BJ (cell line): ENCODE measurements at regions not wholly inside any gene's neighbourhood (a gene's known extent, or its start where the extent isn't known, plus 50 kb on each side); places are given as distances from the start of the nearest gene placed in this dataset.

ENCODE experiments used
- CTCF ChIA-PET: fragments of 350-600 bp; formaldehyde crosslinking; extraction: SDS; loops from one replicate; lab custom pipeline; 2021; ENCODE audit warnings: antibody characterized with exemption, inconsistent platforms; lab: Yijun Ruan, JAX
- POLR2A ChIA-PET: fragments of 300-600 bp; sonication (Branson Sonifier 250); formaldehyde crosslinking; extraction: SDS; loops from one replicate; lab custom pipeline; 2021; ENCODE audit warnings: antibody characterized with exemption; lab: Charles Lee
- DNase-seq: peaks from one replicate; pipeline ENCODE4 v3.0.0-alpha.2; 2011; ENCODE audit warnings: low read depth
- H3K27me3 ChIP-seq: 2 replicates; pipeline ENCODE4 v1.6.0; 2011; ENCODE audit warnings: low read length; ENCODE audit not compliant: control insufficient read depth, insufficient read depth
- H3K36me3 ChIP-seq: 2 replicates; pipeline ENCODE4 v1.5.1; 2011; ENCODE audit warnings: low read length; ENCODE audit not compliant: control insufficient read depth, insufficient read depth
- H3K4me3 ChIP-seq: 2 replicates; pipeline ENCODE4 v1.5.1; 2011; ENCODE audit warnings: low read depth, mild to moderate bottlenecking, control low read depth, low read length
- CTCF ChIP-seq: IDR thresholded peaks from 2 replicates; pipeline ENCODE4 v1.5.1; 2011; ENCODE audit warnings: low read depth, mild to moderate bottlenecking, control low read depth, inconsistent platforms, low read length, moderate library complexity; ENCODE audit not compliant: insufficient read depth

GRCh38 chr12:81022531-81022930 is 55.3 kb upstream of the ACSS3 start:
- H3K27me3 ChIP-seq = no peaks in the 10 kb centered on the region
- H3K4me3 ChIP-seq = no peak overlapping the region
- no peak for DNase-seq
- no peak for TF ChIP-seq CTCF
- H3K36me3 ChIP-seq = no peaks in the 10 kb centered on the region
- CTCF ChIA-PET = no interaction called here
- POLR2A ChIA-PET = interaction anchor here (0.5 kb wide), 1 partner anchor 13 kb away, joined by 4 read pairs; no protein-coding TSS in a partner anchor

GRCh38 chr12:81021834-81022233 is 56.0 kb upstream of the ACSS3 start:
- ChIA-PET POLR2A (interaction anchor here (0.5 kb wide), 1 partner anchor 13 kb away, joined by 4 read pairs; no protein-coding TSS in a partner anchor), CTCF (no interaction called here)
- Histone ChIP-seq H3K27me3 (no peaks in the 10 kb centered on the region), H3K4me3 (no peak overlapping the region), H3K36me3 (no peaks in the 10 kb centered on the region)
- no peak for TF ChIP-seq CTCF
- no peak for DNase-seq

GRCh38 chr12:81021131-81021748 is 56.6 kb upstream of the ACSS3 start:
- no peak overlapping the region for H3K4me3 ChIP-seq
- CTCF ChIA-PET = no interaction called here
- H3K36me3 ChIP-seq = no peaks in the 10 kb centered on the region
- DNase-seq = no peak
- no peaks in the 10 kb centered on the region for H3K27me3 ChIP-seq
- no peak for TF ChIP-seq CTCF
- POLR2A ChIA-PET = no interaction called here

- TF ChIP-seq CTCF = no peak
- Histone ChIP-seq H3K27me3 (no peaks in the 10 kb centered on the region), H3K36me3 (no peaks in the 10 kb centered on the region), H3K4me3 (no peak overlapping the region)
- DNase-seq = no peak
- ChIA-PET POLR2A (no interaction called here), CTCF (no interaction called here)
Observed at GRCh38 chr12:81017792-81018191, 60.1 kb upstream of the ACSS3 start.

- Histone ChIP-seq H3K36me3 (no peaks in the 10 kb centered on the region), H3K27me3 (no peaks in the 10 kb centered on the region), H3K4me3 (no peak overlapping the region)
- no peak for TF ChIP-seq CTCF
- ChIA-PET CTCF (no interaction called here), POLR2A (no interaction called here)
- no peak for DNase-seq
Observed at GRCh38 chr12:81015510-81015909, 62.4 kb upstream of the ACSS3 start.
